SH-SY5Y (cell line): ENCODE measurements at regions not wholly inside any gene's neighbourhood (a gene's known extent, or its start where the extent isn't known, plus 50 kb on each side); places are given as distances from the start of the nearest gene placed in this dataset.

Experiments
- GATA2 ChIP-seq: IDR thresholded peaks from 2 replicates; pipeline ENCODE4 v1.6.1; 2011; ENCODE audit warnings: mild to moderate bottlenecking, low read depth, low read length
- GATA3 ChIP-seq: IDR thresholded peaks from 2 replicates; pipeline ENCODE4 v1.6.1; 2011; ENCODE audit warnings: low read depth, mild to moderate bottlenecking, low read length, moderate library complexity

GRCh38 chr10:28879875-28880682, 202.8 kb downstream of the BAMBI start:
- TF ChIP-seq GATA2: no peak
- no peak for TF ChIP-seq GATA3
